B cell (primary cell): ENCODE measurements at regions not wholly inside any gene's neighbourhood (a gene's known extent, or its start where the extent isn't known, plus 50 kb on each side); places are given as distances from the start of the nearest gene placed in this dataset.

ENCODE experiments used
- ATAC-seq: fragments of 200-7000 bp; cut with Tn5 transposase; one replicate; pipeline ENCODE4 v1.10.0; 2021; ENCODE audit warnings: low read depth, mild to moderate bottlenecking, moderate number of reproducible peaks, moderate library complexity
- CTCF ChIA-PET: fragments of 350-600 bp; sonication (Branson Sonifier 250); formaldehyde crosslinking; loops from one replicate; lab custom pipeline; 2021; ENCODE audit warnings: antibody characterized with exemption, inconsistent platforms; lab: Charles Lee
- POLR2A ChIA-PET: fragments of 350-600 bp; sonication (Branson Sonifier 250); formaldehyde crosslinking; loops from one replicate; lab custom pipeline; 2021; ENCODE audit warnings: antibody characterized with exemption; lab: Charles Lee
- DNase-seq: peaks from one replicate; pipeline ENCODE4 v3.0.0; 2013
- H2AFZ ChIP-seq: 2 replicates; pipeline ENCODE4 v1.6.1; 2012; ENCODE audit warnings: mild to moderate bottlenecking, low read depth, low read length; ENCODE audit not compliant: insufficient read depth, poor library complexity, severe bottlenecking
- H3K27ac ChIP-seq, 2 donors: 1 replicate in 1 of 2; 2 replicates in 1 of 2; pipeline ENCODE4 v1.5.1; 2012 to 2013; ENCODE audit warnings: low read length in 2 of 2, mild to moderate bottlenecking in 2 of 2, moderate library complexity in 1 of 2
- H3K27me3 ChIP-seq, 4 experiments: fragments of 200-600 bp in 1 of 4; sonication (generic) in 1 of 4; replicated peaks in 1 of 4; 1 replicate in 2 of 4; 2 replicates in 2 of 4; pipeline versions ENCODE4 v1.6.1 to v1.7.0; 2013 to 2016; ENCODE audit warnings: low read length in 3 of 4, mild to moderate bottlenecking in 2 of 4, mixed read lengths in 1 of 4, moderate library complexity in 1 of 4; ENCODE audit not compliant: insufficient read depth in 4 of 4, control insufficient read depth in 3 of 4; ENCODE audit errors: control extremely low read depth in 1 of 4
- H3K36me3 ChIP-seq, 2 experiments: replicated peaks in 1 of 2; 1 replicate in 1 of 2; 2 replicates in 1 of 2; pipeline versions ENCODE4 v1.6.1 to v1.7.1; 2013; ENCODE audit warnings: low read length in 1 of 2; ENCODE audit not compliant: insufficient read depth in 2 of 2, control insufficient read depth in 1 of 2; ENCODE audit errors: control extremely low read depth in 1 of 2, extremely low read depth in 1 of 2
- H3K4me1 ChIP-seq, 2 donors: fragments of 200-600 bp in 1 of 2; sonication (generic) in 1 of 2; 1 replicate in 1 of 2; 2 replicates in 1 of 2; pipeline versions ENCODE4 v1.5.1 to v1.6.1; 2013 to 2017; ENCODE audit warnings: low read length in 2 of 2; ENCODE audit not compliant: control insufficient read depth in 2 of 2, insufficient read depth in 2 of 2
- H3K4me2 ChIP-seq: replicated peaks from 2 replicates; pipeline ENCODE3; 2012; ENCODE audit warnings: mild to moderate bottlenecking, low read depth, low read length; ENCODE audit not compliant: poor library complexity, severe bottlenecking
- H3K4me3 ChIP-seq, 5 experiments: fragments of 200-600 bp in 1 of 5; sonication (generic) in 1 of 5; 1 replicate in 3 of 5; 2 replicates in 2 of 5; pipeline versions ENCODE4 v1.5.1 to v1.7.0; 2011 to 2016; ENCODE audit warnings: low read length in 4 of 5, mild to moderate bottlenecking in 4 of 5, low read depth in 2 of 5, control low read depth in 1 of 5, moderate library complexity in 1 of 5; ENCODE audit not compliant: insufficient read depth in 1 of 5; ENCODE audit errors: control extremely low read depth in 1 of 5, extremely low read depth in 1 of 5
- H3K79me2 ChIP-seq: fragments of 200-600 bp; sonication (generic); one replicate; pipeline ENCODE4 v1.6.0; 2016; ENCODE audit warnings: low read length; ENCODE audit not compliant: control insufficient read depth, insufficient read depth
- H3K9ac ChIP-seq: fragments of 200-600 bp; sonication (generic); 2 replicates; pipeline ENCODE4 v1.6.1; 2017; ENCODE audit warnings: mild to moderate bottlenecking, low read length, moderate library complexity
- H3K9me3 ChIP-seq, 3 donors: one replicate each; pipeline versions ENCODE4 v1.6.1 to v1.7.1; 2013; ENCODE audit warnings: low read length in 2 of 3; ENCODE audit not compliant: control insufficient read depth in 2 of 3, insufficient read depth in 1 of 3; ENCODE audit errors: control extremely low read depth in 1 of 3
- H4K20me1 ChIP-seq: 2 replicates; pipeline ENCODE4 v1.6.0; 2012; ENCODE audit warnings: mild to moderate bottlenecking, low read length; ENCODE audit not compliant: insufficient read depth, control insufficient read depth, poor library complexity, severe bottlenecking
- H3K27ac Mint-ChIP-seq: one replicate; pipeline ENCODE4 v1.8.0; 2021; ENCODE audit warnings: mixed read lengths
- H3K27me3 Mint-ChIP-seq: one replicate; pipeline ENCODE4 v1.8.0; 2021; ENCODE audit warnings: mixed read lengths
- H3K4me1 Mint-ChIP-seq: one replicate; pipeline ENCODE4 v1.8.0; 2021; ENCODE audit warnings: mixed read lengths
- H3K4me3 Mint-ChIP-seq: one replicate; pipeline ENCODE4 v1.8.0; 2021; ENCODE audit warnings: mixed read lengths
- H3K9me3 Mint-ChIP-seq: one replicate; pipeline ENCODE4 v1.8.0; 2022; ENCODE audit warnings: mixed read lengths; ENCODE audit not compliant: insufficient read depth
- CTCF ChIP-seq: fragments of 200-600 bp; IDR thresholded peaks from one replicate; pipeline ENCODE4 v1.8.0; 2022; ENCODE audit warnings: antibody characterized with exemption, mild to moderate bottlenecking
- EZH2 ChIP-seq: IDR thresholded peaks from 2 replicates; pipeline ENCODE4 v1.6.1; 2012; ENCODE audit warnings: borderline replicate concordance, low read depth, mild to moderate bottlenecking, moderate library complexity, low read length; ENCODE audit not compliant: insufficient read depth, poor library complexity, severe bottlenecking
- WGBS: methylation state at CpG from one replicate; pipeline ENCODE4 v1.1.5; 2013; ENCODE audit warnings: missing lambda C conversion rate; ENCODE audit not compliant: insufficient coverage; 5-methylcytosine and 5-hydroxymethylcytosine counted together
- intact Hi-C: fragments of 100-400 bp; cut with micrococcal nuclease; formaldehyde crosslinking; loops from one replicate; pipeline ENCODE4 v1.10.0; 2022

- H3K27ac Mint-ChIP-seq = no peak overlapping the region
- intact Hi-C loops = no loop called here
- POLR2A ChIA-PET = no interaction called here
These were observed 69.3 kb upstream of the ATP12A start for GRCh38 chr13:24610956-24611355.

GRCh38 chr13:24612726-24613125, 67.5 kb upstream of the ATP12A start:
- CTCF ChIA-PET = interaction anchor here (1.0 kb wide), 1 partner anchor 15 kb away, joined by 5 read pairs; no protein-coding TSS in a partner anchor

More at GRCh38 chr13:24610956-24611355, 69.3 kb upstream of the ATP12A start:
- TF ChIP-seq CTCF = no peak
- no peak for TF ChIP-seq EZH2
- H4K20me1 ChIP-seq = no peaks in the 10 kb centered on the region
- DNase-seq (no peak), ATAC-seq (no peak)
- H3K4me2 ChIP-seq = no peak overlapping the region
- no peak overlapping the region for H3K9ac ChIP-seq
- no peaks in the 10 kb centered on the region for H3K79me2 ChIP-seq
- no CpG with 5 or more reads among the region's 3 CpGs for WGBS
- Mint-ChIP-seq H3K27me3 (no peaks in the 10 kb centered on the region), H3K4me1 (no peaks in the 10 kb centered on the region), H3K9me3 (no peaks in the 10 kb centered on the region), H3K4me3 (no peak overlapping the region)
- peaks cover 0 to 5% (median 0%) of the 10 kb centered on the region in 3 donors for H3K9me3 ChIP-seq
- H3K27me3 ChIP-seq = no peaks in the 10 kb centered on the region
- no peaks in the 10 kb centered on the region for H3K4me1 ChIP-seq
- H3K36me3 ChIP-seq = no peaks in the 10 kb centered on the region
- CTCF ChIA-PET = no interaction called here
- H2AFZ ChIP-seq = no peak overlapping the region
- H3K4me3 ChIP-seq = no peak overlapping the region
- H3K27ac ChIP-seq = no peak overlapping the region

More at GRCh38 chr13:24612726-24613125, 67.5 kb upstream of the ATP12A start:
- Histone ChIP-seq H3K4me1 (no peaks in the 10 kb centered on the region), H3K27ac (no peak overlapping the region), H3K9me3 (no peaks in the 10 kb centered on the region), H3K9ac (no peak overlapping the region), H3K4me2 (no peak overlapping the region), H2AFZ (no peak overlapping the region), H3K36me3 (no peaks in the 10 kb centered on the region), H4K20me1 (no peaks in the 10 kb centered on the region), H3K4me3 (no peak overlapping the region), H3K27me3 (no peaks in the 10 kb centered on the region), H3K79me2 (no peaks in the 10 kb centered on the region)
- H3K27ac Mint-ChIP-seq = no peak overlapping the region
- POLR2A ChIA-PET = no interaction called here
- TF ChIP-seq CTCF (no peak), EZH2 (no peak)
- intact Hi-C loops = no loop called here
- H3K27me3 Mint-ChIP-seq = no peaks in the 10 kb centered on the region
- H3K4me1 Mint-ChIP-seq = peaks cover under 1% of the 10 kb centered on the region
- no peak overlapping the region for H3K4me3 Mint-ChIP-seq
- 97% methylated on average over 7 of the region's 9 CpGs for WGBS
- DNase-seq = no peak
- ATAC-seq = no peak
- H3K9me3 Mint-ChIP-seq = no peaks in the 10 kb centered on the region
